IMR-90 (cell line): ENCODE measurements at regions not wholly inside any gene's neighbourhood (a gene's known extent, or its start where the extent isn't known, plus 50 kb on each side); places are given as distances from the start of the nearest gene placed in this dataset.

Source experiments
- ATAC-seq: fragments of 200-7000 bp; cut with Tn5 transposase; 2 replicates; pipeline ENCODE4 v1.9.1; 2020; ENCODE audit warnings: low read depth, mild to moderate bottlenecking, moderate library complexity
- BruUV-seq: library from RNA; stranded (reverse); fragments of 400-500 nt; replicated peaks from 2 replicates; lab custom pipeline; 2021; lab: Mats Ljungman, UMichigan
- CTCF ChIA-PET: fragments of 300-600 bp; formaldehyde crosslinking; extraction: SDS; loops from one replicate; lab custom pipeline; 2021; ENCODE audit warnings: antibody characterized with exemption; lab: Yijun Ruan, JAX
- POLR2A ChIA-PET: fragments of 300-600 bp; sonication (Branson Sonifier 250); formaldehyde crosslinking; loops from one replicate; lab custom pipeline; 2022; ENCODE audit warnings: antibody characterized with exemption; ENCODE audit not compliant: unreplicated experiment; lab: Charles Lee
- DNase-seq: peaks from one replicate; pipeline ENCODE4 v3.0.0; 2013
- H2AFZ ChIP-seq: replicated peaks from 2 replicates; pipeline ENCODE3; 2013; ENCODE audit warnings: low read length, mild to moderate bottlenecking; ENCODE audit not compliant: poor library complexity
- H2AK5ac ChIP-seq: 2 replicates; pipeline ENCODE4 v1.6.1; 2013; ENCODE audit warnings: low read depth, low read length, inconsistent platforms
- H2AK9ac ChIP-seq: replicated peaks from 2 replicates; pipeline ENCODE3; 2013; ENCODE audit warnings: mild to moderate bottlenecking, low read depth, low read length, moderate library complexity; ENCODE audit not compliant: poor library complexity
- H2BK120ac ChIP-seq: 2 replicates; pipeline ENCODE4 v1.6.1; 2013; ENCODE audit warnings: low read depth, low read length, inconsistent platforms
- H2BK15ac ChIP-seq: 3 replicates; pipeline ENCODE4 v1.6.1; 2013; ENCODE audit warnings: low read depth, low read length, inconsistent platforms
- H2BK20ac ChIP-seq: 2 replicates; pipeline ENCODE4 v1.6.1; 2013; ENCODE audit warnings: low read depth, mild to moderate bottlenecking, inconsistent platforms, low read length, moderate library complexity
- H2BK5ac ChIP-seq: 2 replicates; pipeline ENCODE4 v1.6.1; 2013; ENCODE audit warnings: mild to moderate bottlenecking, low read depth, low read length, inconsistent platforms; ENCODE audit not compliant: poor library complexity, severe bottlenecking
- H3K14ac ChIP-seq: replicated peaks from 2 replicates; pipeline ENCODE4 v1.6.1; 2013; ENCODE audit warnings: low read depth, low read length, inconsistent platforms
- H3K18ac ChIP-seq: 2 replicates; pipeline ENCODE4 v1.6.1; 2013; ENCODE audit warnings: low read depth, low read length, control low read depth
- H3K23ac ChIP-seq: 2 replicates; pipeline ENCODE4 v1.6.1; 2013; ENCODE audit warnings: low read depth, low read length, inconsistent platforms
- H3K27ac ChIP-seq: 2 replicates; pipeline ENCODE4 v1.5.1; 2013; ENCODE audit warnings: mild to moderate bottlenecking, control low read depth, low read length; ENCODE audit not compliant: insufficient read depth
- H3K27me3 ChIP-seq: 2 replicates; pipeline ENCODE4 v1.6.1; 2013; ENCODE audit warnings: low read length; ENCODE audit not compliant: control insufficient read depth, insufficient read depth
- H3K36me3 ChIP-seq: 2 replicates; pipeline ENCODE4 v1.6.1; 2013; ENCODE audit warnings: low read length, mixed read lengths; ENCODE audit not compliant: control insufficient read depth, insufficient read depth
- H3K4ac ChIP-seq: 2 replicates; pipeline ENCODE4 v1.6.1; 2013; ENCODE audit warnings: low read depth, low read length, inconsistent platforms
- H3K4me1 ChIP-seq: 2 replicates; pipeline ENCODE4 v1.6.1; 2013; ENCODE audit warnings: low read length, mixed read lengths; ENCODE audit not compliant: control insufficient read depth, insufficient read depth
- H3K4me2 ChIP-seq: 2 replicates; pipeline ENCODE4 v1.6.1; 2013; ENCODE audit warnings: low read depth, mild to moderate bottlenecking, control low read depth, low read length, moderate library complexity
- H3K4me3 ChIP-seq: 2 replicates; pipeline ENCODE4 v1.5.1; 2013; ENCODE audit warnings: low read depth, mild to moderate bottlenecking, control low read depth, low read length, moderate library complexity; ENCODE audit not compliant: insufficient read depth
- H3K56ac ChIP-seq: 2 replicates; pipeline ENCODE4 v1.6.1; 2013; ENCODE audit warnings: low read length, inconsistent platforms; ENCODE audit not compliant: insufficient read depth; ENCODE audit errors: extremely low read depth
- H3K79me1 ChIP-seq, 2 experiments: 2 replicates each; pipeline ENCODE4 v1.6.1; 2013; ENCODE audit warnings: low read length in 2 of 2, inconsistent platforms in 1 of 2, low read depth in 1 of 2
- H3K9ac ChIP-seq: 2 replicates; pipeline ENCODE4 v1.6.1; 2013; ENCODE audit warnings: low read depth, low read length, control low read depth
- H3K9me1 ChIP-seq: 2 replicates; pipeline ENCODE4 v1.6.1; 2013; ENCODE audit warnings: low read length, inconsistent platforms; ENCODE audit not compliant: insufficient read depth
- H3K9me3 ChIP-seq: 2 replicates; pipeline ENCODE4 v1.6.1; 2013; ENCODE audit warnings: low read length; ENCODE audit not compliant: control insufficient read depth, insufficient read depth
- H4K20me1 ChIP-seq: 2 replicates; pipeline ENCODE4 v1.6.1; 2013; ENCODE audit warnings: low read length, inconsistent platforms; ENCODE audit not compliant: insufficient read depth
- H4K5ac ChIP-seq: 2 replicates; pipeline ENCODE4 v1.6.1; 2013; ENCODE audit warnings: mild to moderate bottlenecking, low read depth, low read length, control low read depth
- H4K8ac ChIP-seq, 2 experiments: 2 replicates each; pipeline ENCODE4 v1.6.1; 2013; ENCODE audit warnings: low read depth in 2 of 2, low read length in 2 of 2, control low read depth in 1 of 2, inconsistent platforms in 1 of 2
- H4K91ac ChIP-seq: 2 replicates; pipeline ENCODE4 v1.6.1; 2013; ENCODE audit warnings: low read depth, low read length, inconsistent platforms; ENCODE audit not compliant: insufficient read depth
- BHLHE40 ChIP-seq: fragments of 150-350 bp; IDR thresholded peaks from 2 replicates; pipeline ENCODE4 v1.6.1; 2016; ENCODE audit warnings: mild to moderate bottlenecking, low read depth, low read length
- CEBPB ChIP-seq: IDR thresholded peaks from 2 replicates; pipeline ENCODE4 v1.6.1; 2012; ENCODE audit warnings: low read depth, low read length, improper control_type of control experiment
- CHD1 ChIP-seq: IDR thresholded peaks from 2 replicates; pipeline ENCODE4 v1.6.1; 2012; ENCODE audit warnings: low read depth, low read length, improper control_type of control experiment
- CTCF ChIP-seq: conservative IDR thresholded peaks from 2 replicates; pipeline ENCODE4 v1.5.1; 2012; ENCODE audit warnings: mild to moderate bottlenecking, low read depth, low read length, improper control_type of control experiment
- MAFK ChIP-seq: IDR thresholded peaks from 2 replicates; pipeline ENCODE4 v1.6.1; 2012; ENCODE audit warnings: low read depth, low read length, improper control_type of control experiment
- MAZ ChIP-seq: IDR thresholded peaks from 2 replicates; pipeline ENCODE4 v1.6.1; 2012; ENCODE audit warnings: low read depth, mild to moderate bottlenecking, low read length, improper control_type of control experiment, moderate library complexity, borderline replicate concordance
- NFE2L2 ChIP-seq: fragments of 150-350 bp; IDR thresholded peaks from 2 replicates; pipeline ENCODE4 v1.6.1; 2016; ENCODE audit warnings: low read depth, mild to moderate bottlenecking, low read length
- POLR2A ChIP-seq: IDR thresholded peaks from 2 replicates; pipeline ENCODE4 v1.6.1; 2012; ENCODE audit warnings: mild to moderate bottlenecking, low read depth, low read length
- RAD21 ChIP-seq: IDR thresholded peaks from 2 replicates; pipeline ENCODE4 v1.6.1; 2012; ENCODE audit warnings: low read length, improper control_type of control experiment
- RCOR1 ChIP-seq: IDR thresholded peaks from 2 replicates; pipeline ENCODE4 v1.6.1; 2012; ENCODE audit warnings: mild to moderate bottlenecking, low read length, improper control_type of control experiment; ENCODE audit not compliant: insufficient replicate concordance
- RFX5 ChIP-seq: IDR thresholded peaks from 2 replicates; pipeline ENCODE4 v1.8.0; 2012; ENCODE audit warnings: low read depth, mild to moderate bottlenecking, low read length, moderate library complexity
- SMC3 ChIP-seq: fragments of 150-350 bp; IDR thresholded peaks from 2 replicates; pipeline ENCODE4 v1.6.1; 2016; ENCODE audit warnings: low read depth, mild to moderate bottlenecking, antibody characterized with exemption, low read length, moderate library complexity
- USF2 ChIP-seq: fragments of 150-350 bp; IDR thresholded peaks from 2 replicates; pipeline ENCODE4 v1.6.1; 2017; ENCODE audit warnings: mild to moderate bottlenecking, antibody characterized with exemption, low read length, low read depth
- WGBS, 2 experiments: methylation state at CpG; one replicate each; pipeline versions ENCODE4 v1.1.5 to v1.1.7; 2013; ENCODE audit warnings: missing lambda C conversion rate in 2 of 2; ENCODE audit not compliant: insufficient read length in 1 of 2; ENCODE audit errors: extremely low coverage in 2 of 2; 5-methylcytosine and 5-hydroxymethylcytosine counted together
- dilution Hi-C: fragments of 300-500 bp; cut with HindIII; formaldehyde crosslinking; loops from one replicate; pipeline ENCODE4 v1.14.3; 2018; ENCODE audit warnings: low sequenced_read_pairs; ENCODE audit not compliant: unreplicated experiment
- in situ Hi-C: fragments of 300-500 bp; cut with MboI; formaldehyde crosslinking; loops from 3 replicates; pipeline ENCODE4 v1.14.3; 2019; ENCODE audit warnings: low sequenced_read_pairs, inconsistent platforms, mixed read lengths
- intact Hi-C: fragments of 100-400 bp; cut with micrococcal nuclease; formaldehyde crosslinking; loops from 2 replicates; pipeline ENCODE4 v1.10.0; 2022

- no peak overlapping the region for H2AK9ac ChIP-seq
- no peak overlapping the region for H2AK5ac ChIP-seq
- CTCF ChIA-PET, result no interaction called here
- in situ Hi-C loops, result no loop called here
- no peak overlapping the region for H3K18ac ChIP-seq
- ATAC-seq, result peak; percentile 85
- H3K4me3 ChIP-seq, result no peak overlapping the region
- no peak overlapping the region for H2BK20ac ChIP-seq
- no peaks in the 10 kb centered on the region for H3K79me1 ChIP-seq
- H4K5ac ChIP-seq, result no peak overlapping the region
- no peak overlapping the region for H3K27ac ChIP-seq
- DNase-seq, result peak; percentile 93
- intact Hi-C loops, result loop anchor here (5.0 kb wide), 1 partner anchor 69 kb away; no protein-coding TSS in a partner anchor
- H4K20me1 ChIP-seq, result no peaks in the 10 kb centered on the region
- peak overlapping the region; percentile 69 for H3K4me2 ChIP-seq
- no peak overlapping the region for H3K14ac ChIP-seq
- POLR2A ChIA-PET, result no interaction called here
- no peak for TF ChIP-seq RAD21
- no peak for TF ChIP-seq MAZ
- no peak for TF ChIP-seq POLR2A
- no peak for TF ChIP-seq SMC3
- TF ChIP-seq RFX5, result no peak
- no peak for TF ChIP-seq USF2
- TF ChIP-seq NFE2L2, result no peak
- no peak for TF ChIP-seq BHLHE40
- no peak for TF ChIP-seq CTCF
- TF ChIP-seq RCOR1, result no peak
- TF ChIP-seq CEBPB, result no peak
- no peak for TF ChIP-seq MAFK
- TF ChIP-seq CHD1, result no peak
- H3K9me1 ChIP-seq, result no peaks in the 10 kb centered on the region
- no peak overlapping the region for H2AFZ ChIP-seq
- H2BK15ac ChIP-seq, result no peak overlapping the region
- peaks cover 8% of the 10 kb centered on the region for H3K4me1 ChIP-seq
- dilution Hi-C loops, result no loop called here
- no TSS peak for BruUV-seq
- no peak overlapping the region for H2BK120ac ChIP-seq
- no peaks in the 10 kb centered on the region for H3K27me3 ChIP-seq
- H3K56ac ChIP-seq, result no peak overlapping the region
- WGBS, 2 experiments, result no CpG with 5 or more reads among the region's 4 CpGs
- H3K4ac ChIP-seq, result no peak overlapping the region
- no peak overlapping the region for H2BK5ac ChIP-seq
- H3K9ac ChIP-seq, result no peak overlapping the region
- no peak overlapping the region for H4K8ac ChIP-seq
- no peak overlapping the region for H3K23ac ChIP-seq
- H4K91ac ChIP-seq, result no peak overlapping the region
- no peaks in the 10 kb centered on the region for H3K9me3 ChIP-seq
- H3K36me3 ChIP-seq, result no peaks in the 10 kb centered on the region
These were observed 225.9 kb upstream of the CD96 start for GRCh38 chr3:111315930-111316587.
